Heart right ventricle (tissue), 16 donors: ENCODE measurements at regions not wholly inside any gene's neighbourhood (a gene's known extent, or its start where the extent isn't known, plus 50 kb on each side); places are given as distances from the start of the nearest gene placed in this dataset.

Source experiments
- ATAC-seq, 8 donors: fragments of 200-7000 bp; cut with Tn5 transposase; one replicate each; pipeline ENCODE4 v1.9.1; 2020; ENCODE audit warnings: mild to moderate bottlenecking in 8 of 8, moderate library complexity in 8 of 8, moderate number of reproducible peaks in 1 of 8
- DNase-seq, 2 donors: peaks; one replicate each; pipeline ENCODE4 v3.0.0-alpha.2; 2020
- H3K27ac ChIP-seq, 10 donors: fragments of 200-600 bp; sonication (generic) in 2 of 10; one replicate each; pipeline versions ENCODE4 v1.5.0 to v1.8.0; 2020 to 2022; ENCODE audit warnings: mild to moderate bottlenecking in 3 of 10
- H3K27me3 ChIP-seq, 7 donors: fragments of 200-600 bp; one replicate each; pipeline ENCODE4 v1.8.0; 2021 to 2022; ENCODE audit warnings: mild to moderate bottlenecking in 2 of 7
- H3K36me3 ChIP-seq, 9 donors: fragments of 200-600 bp; sonication (generic) in 1 of 9; one replicate each; pipeline versions ENCODE4 v1.5.0 to v1.8.0; 2020 to 2022; ENCODE audit warnings: mild to moderate bottlenecking in 2 of 9
- H3K4me1 ChIP-seq, 9 donors: fragments of 200-600 bp; sonication (generic) in 1 of 9; one replicate each; pipeline versions ENCODE4 v1.5.0 to v1.8.0; 2020 to 2022; ENCODE audit warnings: mild to moderate bottlenecking in 4 of 9
- H3K4me3 ChIP-seq, 10 donors: fragments of 200-600 bp; sonication (generic) in 2 of 10; one replicate each; pipeline versions ENCODE4 v1.5.0 to v1.8.0; 2020 to 2022; ENCODE audit warnings: mild to moderate bottlenecking in 7 of 10, moderate library complexity in 2 of 10
- H3K9me3 ChIP-seq, 11 donors: fragments of 200-600 bp in 10 of 11; sonication (generic) in 2 of 11; one replicate each; pipeline versions ENCODE4 v1.5.0 to v1.8.0; 2013 to 2022; ENCODE audit warnings: mild to moderate bottlenecking in 2 of 11, control low read depth in 1 of 11, moderate library complexity in 1 of 11
- CTCF ChIP-seq, 9 donors: fragments of 200-600 bp; sonication (generic) in 2 of 9; IDR thresholded peaks; one replicate each; pipeline versions ENCODE4 v1.5.0 to v1.8.0; 2021 to 2022; ENCODE audit warnings: antibody characterized with exemption in 9 of 9, mild to moderate bottlenecking in 5 of 9, moderate library complexity in 1 of 9
- WGBS, 2 donors: extraction: QIAGEN DNeasy Blood & Tissue Kit; methylation state at CpG; one replicate each; pipeline ENCODE4 v1.1.7; 2013; ENCODE audit warnings: inconsistent platforms in 1 of 2; 5-methylcytosine and 5-hydroxymethylcytosine counted together
- intact Hi-C, 10 donors: fragments of 100-400 bp; cut with DNase I; formaldehyde crosslinking; loops; one replicate each; pipeline versions ENCODE4 v1.11.1 to v1.14.2; 2022
- donor health status: Arrhythmogenic right ventricular cardiomyopathy.
- donor health status: ischemic (EF 13 %, LVEDD 7.1; RV severe dilation, severe dysfunction).
- donor health status: healthy with polysubstance abuse.
- donor health status: DM: no; HTN: yes; CAD: no.
- donor health status: DM: no; HTN: no; CAD: no.
- donor health status: ischemic (EF 25% LVEDD 6.9; RV normal size, moderate dysfunction).
- donor health status: ischemic (EF 25% LVEDD 5.7; RV mildly dilated, moderate dysfunction).
- donor health status: healthy.
- donor health status: DM: yes; HTN: yes; CAD: no.
- donor health status: Ischemic cardiomyopathy.
- donor health status: ischemic (EF 35%, LVEDD 5.7; RV mildly dilated, moderate dysfunction).
- donor health status: nonischemic (EF 11% LVEDD 7.7; RV severe dilation, severe dysfunction).
- donor health status: DM: yes; HTN: yes; CAD: no.
- donor health status: PGD.
- donor health status: ischemic (EF 29% LVEDD 5.4; RV normal size, mild dysfunction).
- donor health status: nonischemic (EF 23%, LVEDD 6.1; RV moderate dilation, normal function).

- no peak overlapping the region for H3K4me3 ChIP-seq
- intact Hi-C loops, result no loop called here
- H3K36me3 ChIP-seq, result no peaks in the 10 kb centered on the region
- DNase-seq (no peak), ATAC-seq (no peak)
- no peak for TF ChIP-seq CTCF (IDR thresholded peaks at IDR 0.05)
- H3K27me3 ChIP-seq, result no peaks in the 10 kb centered on the region
- H3K27ac ChIP-seq, result no peak overlapping the region
- H3K9me3 ChIP-seq, result peaks cover 0 to 6% (median 0%) of the 10 kb centered on the region in 11 donors
- no peaks in the 10 kb centered on the region for H3K4me1 ChIP-seq
These were observed 217.2 kb upstream of the PCDH18 start for GRCh38 chr4:137749466-137749865.

GRCh38 chr4:137748616-137749015 is 216.3 kb upstream of the PCDH18 start:
- DNase-seq (no peak), ATAC-seq (no peak)
- H3K36me3 ChIP-seq, result no peaks in the 10 kb centered on the region
- H3K4me1 ChIP-seq, result no peaks in the 10 kb centered on the region
- H3K27me3 ChIP-seq, result no peaks in the 10 kb centered on the region
- no peak overlapping the region for H3K4me3 ChIP-seq
- peaks cover 0 to 6% (median 0%) of the 10 kb centered on the region in 11 donors for H3K9me3 ChIP-seq
- no peak for TF ChIP-seq CTCF (IDR thresholded peaks at IDR 0.05)
- 59 to 63% methylated on average over 3 of the region's 3 CpGs for WGBS, 2 donors
- no peak overlapping the region for H3K27ac ChIP-seq
- intact Hi-C loops, result no loop called here

- Histone ChIP-seq H3K4me1 (no peaks in the 10 kb centered on the region), H3K4me3 (no peak overlapping the region), H3K9me3 (no peaks in the 10 kb centered on the region), H3K36me3 (no peaks in the 10 kb centered on the region), H3K27ac (no peak overlapping the region), H3K27me3 (no peaks in the 10 kb centered on the region)
- no peak for TF ChIP-seq CTCF (IDR thresholded peaks at IDR 0.05)
- ATAC-seq (no peak), DNase-seq (no peak)
- intact Hi-C loops, result no loop called here
- 79 to 87% methylated on average over 1 of the region's 1 CpG for WGBS, 2 donors
These were observed 207.8 kb upstream of the PCDH18 start for GRCh38 chr4:137740141-137740540.

- H3K27ac ChIP-seq, result no peak overlapping the region
- intact Hi-C loops, result no loop called here
- WGBS, 2 donors, result 89 to 97% methylated on average over 1 of the region's 1 CpG
These were observed 207.1 kb upstream of the PCDH18 start for GRCh38 chr4:137739391-137739790.

More at GRCh38 chr4:137739391-137739790, 207.1 kb upstream of the PCDH18 start:
- DNase-seq (no peak), ATAC-seq (no peak)
- H3K36me3 ChIP-seq, result no peaks in the 10 kb centered on the region
- H3K4me3 ChIP-seq, result no peak overlapping the region
- H3K27me3 ChIP-seq, result no peaks in the 10 kb centered on the region
- no peak for TF ChIP-seq CTCF (IDR thresholded peaks at IDR 0.05)
- H3K9me3 ChIP-seq, result no peaks in the 10 kb centered on the region
- no peaks in the 10 kb centered on the region for H3K4me1 ChIP-seq
